ENCODE measurements at regions not wholly inside any gene's neighbourhood (a gene's known extent, or its start where the extent isn't known, plus 50 kb on each side); places are given as distances from the start of the nearest gene placed in this dataset.
"Not testable (repeated sequence)": the region's sequence is repeated elsewhere in the genome, so short reads cannot be mapped to it uniquely, and the experiment has no call there.

GRCh38 chr7:93708255-93708654, 133.7 kb upstream of the CALCR start:
- H2BK20ac ChIP-seq (ENCODE audit: low read depth, low read length); H3K27me3 ChIP-seq (ENCODE audit: control insufficient read depth, insufficient read depth, low read length); H2BK15ac ChIP-seq (ENCODE audit: low read depth, low read length); ATAC-seq (ENCODE audit: low read depth); DNase-seq; H2AFZ ChIP-seq (replicated peaks; ENCODE audit: low read length, poor library complexity); H3K9me3 ChIP-seq (ENCODE audit: control insufficient read depth, insufficient read depth, low read length); H3K4me1 ChIP-seq (ENCODE audit: control insufficient read depth, insufficient read depth, low read length); H2BK120ac ChIP-seq (ENCODE audit: low read depth, low read length); H3K79me1 ChIP-seq (ENCODE audit: low read depth in 1 of 2, low read length in 2 of 2); H4K8ac ChIP-seq (ENCODE audit: low read depth in 2 of 2, low read length in 2 of 2); H2AK9ac ChIP-seq (replicated peaks; ENCODE audit: low read depth, low read length, poor library complexity); H2BK5ac ChIP-seq (ENCODE audit: low read depth, low read length, poor library complexity, severe bottlenecking); H4K91ac ChIP-seq (ENCODE audit: insufficient read depth, low read depth, low read length); H4K5ac ChIP-seq (ENCODE audit: low read depth, low read length); H3K4ac ChIP-seq (ENCODE audit: low read depth, low read length); dilution Hi-C loops (cut with HindIII; ENCODE audit: low sequenced_read_pairs, unreplicated experiment); H3K36me3 ChIP-seq (ENCODE audit: control insufficient read depth, insufficient read depth, low read length); H3K56ac ChIP-seq (ENCODE audit: extremely low read depth, insufficient read depth, low read length); H4K20me1 ChIP-seq (ENCODE audit: insufficient read depth, low read length); H3K4me2 ChIP-seq (ENCODE audit: low read depth, low read length); H2AK5ac ChIP-seq (ENCODE audit: low read depth, low read length); H3K27ac ChIP-seq (ENCODE audit: insufficient read depth, low read length); H3K14ac ChIP-seq (replicated peaks; ENCODE audit: low read depth, low read length); BruUV-seq (replicated peaks); POLR2A ChIA-PET (ENCODE audit: unreplicated experiment); H3K9me1 ChIP-seq (ENCODE audit: insufficient read depth, low read length); intact Hi-C loops (cut with micrococcal nuclease); H3K9ac ChIP-seq (ENCODE audit: low read depth, low read length); H3K23ac ChIP-seq (ENCODE audit: low read depth, low read length); H3K4me3 ChIP-seq (ENCODE audit: insufficient read depth, low read depth, low read length); in situ Hi-C loops (cut with MboI; ENCODE audit: low sequenced_read_pairs); H3K18ac ChIP-seq (ENCODE audit: low read depth, low read length): not testable (repeated sequence)
- CTCF ChIA-PET, result interaction anchor here (1.5 kb wide), 1 partner anchor 18 kb away, joined by 3 read pairs; no protein-coding TSS in a partner anchor
- no CpG with 5 or more reads among the region's 5 CpGs for WGBS, 2 experiments (ENCODE audit: extremely low coverage in 2 of 2, insufficient read length in 1 of 2)

All from IMR-90 (cell line).